Nephron (organoid): ENCODE measurements at regions not wholly inside any gene's neighbourhood (a gene's known extent, or its start where the extent isn't known, plus 50 kb on each side); places are given as distances from the start of the nearest gene placed in this dataset.

Experiments used
- H3K27ac Mint-ChIP-seq, 3 experiments: 2 replicates each; pipeline ENCODE4 v1.8.0; 2020; ENCODE audit warnings: mixed read lengths in 3 of 3, mild to moderate bottlenecking in 2 of 3, moderate library complexity in 1 of 3
- H3K27me3 Mint-ChIP-seq: 2 replicates; pipeline ENCODE4 v1.8.0; 2021; ENCODE audit warnings: low read depth, mild to moderate bottlenecking, moderate library complexity, mixed read lengths
- H3K36me3 Mint-ChIP-seq: 2 replicates; pipeline ENCODE4 v1.8.0; 2020; ENCODE audit warnings: low read depth, mixed read lengths
- H3K4me1 Mint-ChIP-seq: 2 replicates; pipeline ENCODE4 v1.8.0; 2020; ENCODE audit warnings: mixed read lengths
- H3K4me3 Mint-ChIP-seq, 3 experiments: 2 replicates each; pipeline ENCODE4 v1.8.0; 2020; ENCODE audit warnings: mild to moderate bottlenecking in 3 of 3, mixed read lengths in 3 of 3, moderate library complexity in 2 of 3
- H3K9me3 Mint-ChIP-seq: 2 replicates; pipeline ENCODE4 v1.8.0; 2020; ENCODE audit warnings: mixed read lengths
- CTCF ChIP-seq, 3 experiments: fragments of 200-600 bp; sonication (generic); IDR thresholded peaks; one replicate each; pipeline ENCODE4 v1.5.0; 2021; ENCODE audit warnings: antibody characterized with exemption in 3 of 3; ENCODE audit not compliant: unreplicated experiment in 3 of 3

GRCh38 chr4:138964716-138965426 lies 50.7 kb upstream of the NOCT start:
- Mint-ChIP-seq H3K4me3 (no peak overlapping the region), H3K27ac (no peak overlapping the region)

GRCh38 chr4:138963412-138963811 lies 52.2 kb upstream of the NOCT start:
- no peak overlapping the region for H3K27ac Mint-ChIP-seq
- no peaks in the 10 kb centered on the region for H3K36me3 Mint-ChIP-seq
- no peaks in the 10 kb centered on the region for H3K9me3 Mint-ChIP-seq
- no peak overlapping the region for H3K4me3 Mint-ChIP-seq
- no peaks in the 10 kb centered on the region for H3K27me3 Mint-ChIP-seq
- TF ChIP-seq CTCF (IDR thresholded peaks at IDR 0.05; ENCODE audit: unreplicated experiment in 3 of 3): no peak
- H3K4me1 Mint-ChIP-seq: no peaks in the 10 kb centered on the region

More at GRCh38 chr4:138964716-138965426, 50.7 kb upstream of the NOCT start:
- no peaks in the 10 kb centered on the region for H3K27me3 Mint-ChIP-seq
- no peaks in the 10 kb centered on the region for H3K4me1 Mint-ChIP-seq
- no peaks in the 10 kb centered on the region for H3K9me3 Mint-ChIP-seq
- H3K36me3 Mint-ChIP-seq: no peaks in the 10 kb centered on the region
- TF ChIP-seq CTCF (IDR thresholded peaks at IDR 0.05; ENCODE audit: unreplicated experiment in 3 of 3): no peak

GRCh38 chr4:138961664-138962063 lies 53.9 kb upstream of the NOCT start:
- no peak overlapping the region for H3K4me3 Mint-ChIP-seq
- no peaks in the 10 kb centered on the region for H3K27me3 Mint-ChIP-seq
- H3K27ac Mint-ChIP-seq: no peak overlapping the region
- no peaks in the 10 kb centered on the region for H3K9me3 Mint-ChIP-seq
- TF ChIP-seq CTCF (IDR thresholded peaks at IDR 0.05; ENCODE audit: unreplicated experiment in 3 of 3): no peak
- no peaks in the 10 kb centered on the region for H3K36me3 Mint-ChIP-seq
- H3K4me1 Mint-ChIP-seq: no peaks in the 10 kb centered on the region

- H3K4me1 Mint-ChIP-seq: no peaks in the 10 kb centered on the region
- no peaks in the 10 kb centered on the region for H3K36me3 Mint-ChIP-seq
- H3K27ac Mint-ChIP-seq: no peak overlapping the region
- no peak for TF ChIP-seq CTCF (IDR thresholded peaks at IDR 0.05; ENCODE audit: unreplicated experiment in 3 of 3)
- H3K9me3 Mint-ChIP-seq: no peaks in the 10 kb centered on the region
- no peak overlapping the region for H3K4me3 Mint-ChIP-seq
- H3K27me3 Mint-ChIP-seq: no peaks in the 10 kb centered on the region
These were observed 54.5 kb upstream of the NOCT start for GRCh38 chr4:138961129-138961528.

- Mint-ChIP-seq H3K9me3 (no peaks in the 10 kb centered on the region), H3K36me3 (no peaks in the 10 kb centered on the region), H3K4me1 (no peaks in the 10 kb centered on the region), H3K4me3 (no peak overlapping the region), H3K27me3 (no peaks in the 10 kb centered on the region), H3K27ac (no peak overlapping the region)
- no peak for TF ChIP-seq CTCF (IDR thresholded peaks at IDR 0.05; ENCODE audit: unreplicated experiment in 3 of 3)
These were observed 55.3 kb upstream of the NOCT start for GRCh38 chr4:138960175-138960710.
